RWPE1 (cell line): ENCODE measurements at regions not wholly inside any gene's neighbourhood (a gene's known extent, or its start where the extent isn't known, plus 50 kb on each side); places are given as distances from the start of the nearest gene placed in this dataset.
A peak's percentile ranks its signal among the peaks of the same experiment; 100 is the strongest.
"Not testable (repeated sequence)": the region's sequence is repeated elsewhere in the genome, so short reads cannot be mapped to it uniquely, and the experiment has no call there.

Experiments used
- CTCF ChIA-PET: fragments of 350-600 bp; sonication (Branson Sonifier 250); formaldehyde crosslinking; extraction: SDS; loops from one replicate; lab custom pipeline; 2021; lab: Yijun Ruan, JAX
- POLR2A ChIA-PET: fragments of 400-600 bp; formaldehyde crosslinking; extraction: SDS; loops from one replicate; lab custom pipeline; 2020; ENCODE audit warnings: antibody characterized with exemption; ENCODE audit not compliant: low non-redundant PET; lab: Yijun Ruan, JAX
- DNase-seq: peaks from one replicate; pipeline ENCODE4 v3.0.0; 2012; ENCODE audit warnings: low spot score
- H3K27ac ChIP-seq: fragments of 450-650 bp; 2 replicates; pipeline ENCODE4 v1.5.1; 2017
- CTCF ChIP-seq: fragments of 450-650 bp; conservative IDR thresholded peaks from 2 replicates; pipeline ENCODE4 v1.5.1; 2017; ENCODE audit warnings: low read depth, mild to moderate bottlenecking

GRCh38 chr3:107184375-107184774 is 192.9 kb upstream of the CCDC54 start:
- no peak for DNase-seq
- POLR2A ChIA-PET = no interaction called here
- H3K27ac ChIP-seq = no peak overlapping the region
- TF ChIP-seq CTCF = no peak
- CTCF ChIA-PET = no interaction called here

GRCh38 chr3:107188262-107188661 is 189.0 kb upstream of the CCDC54 start:
- CTCF ChIA-PET = no interaction called here
- H3K27ac ChIP-seq = no peak overlapping the region
- no peak for DNase-seq
- no peak for TF ChIP-seq CTCF
- POLR2A ChIA-PET = no interaction called here

GRCh38 chr3:107189158-107189791 is 188.0 kb upstream of the CCDC54 start:
- no peak for TF ChIP-seq CTCF
- DNase-seq = no peak
- ChIA-PET POLR2A (no interaction called here), CTCF (interaction anchor here (0.5 to 0.6 kb wide), 3 partner anchors 13 to 778 kb away, joined by 3 to 6 read pairs (median 5); no protein-coding TSS in a partner anchor)
- H3K27ac ChIP-seq = no peak overlapping the region

- DNase-seq = no peak
- TF ChIP-seq CTCF = no peak
- CTCF ChIA-PET = interaction anchor here (0.8 to 1.0 kb wide), 2 partner anchors 10 to 12 kb away, joined by 3 to 4 read pairs; no protein-coding TSS in a partner anchor
- H3K27ac ChIP-seq = no peak overlapping the region
- POLR2A ChIA-PET = no interaction called here
Observed at GRCh38 chr3:107193116-107193515, 184.1 kb upstream of the CCDC54 start.

- H3K27ac ChIP-seq = no peak overlapping the region
- DNase-seq = no peak
- ChIA-PET POLR2A (no interaction called here), CTCF (no interaction called here)
- TF ChIP-seq CTCF = no peak
Observed at GRCh38 chr3:107198581-107199181, 178.6 kb upstream of the CCDC54 start.

GRCh38 chr3:107201146-107201545 is 176.1 kb upstream of the CCDC54 start:
- DNase-seq = peak; percentile 51
- ChIA-PET POLR2A (no interaction called here), CTCF (no interaction called here)
- no peak for TF ChIP-seq CTCF
- no peak overlapping the region for H3K27ac ChIP-seq

GRCh38 chr3:107202885-107203284 is 174.4 kb upstream of the CCDC54 start:
- POLR2A ChIA-PET, DNase-seq, H3K27ac ChIP-seq: not testable (repeated sequence)
- CTCF ChIA-PET = interaction anchor here (0.5 kb wide), 1 partner anchor 10 kb away, joined by 3 read pairs; no protein-coding TSS in a partner anchor
